ENCODE measurements at regions not wholly inside any gene's neighbourhood (a gene's known extent, or its start where the extent isn't known, plus 50 kb on each side); places are given as distances from the start of the nearest gene placed in this dataset.
A peak's percentile ranks its signal among the peaks of the same experiment; 100 is the strongest.

DNA sequence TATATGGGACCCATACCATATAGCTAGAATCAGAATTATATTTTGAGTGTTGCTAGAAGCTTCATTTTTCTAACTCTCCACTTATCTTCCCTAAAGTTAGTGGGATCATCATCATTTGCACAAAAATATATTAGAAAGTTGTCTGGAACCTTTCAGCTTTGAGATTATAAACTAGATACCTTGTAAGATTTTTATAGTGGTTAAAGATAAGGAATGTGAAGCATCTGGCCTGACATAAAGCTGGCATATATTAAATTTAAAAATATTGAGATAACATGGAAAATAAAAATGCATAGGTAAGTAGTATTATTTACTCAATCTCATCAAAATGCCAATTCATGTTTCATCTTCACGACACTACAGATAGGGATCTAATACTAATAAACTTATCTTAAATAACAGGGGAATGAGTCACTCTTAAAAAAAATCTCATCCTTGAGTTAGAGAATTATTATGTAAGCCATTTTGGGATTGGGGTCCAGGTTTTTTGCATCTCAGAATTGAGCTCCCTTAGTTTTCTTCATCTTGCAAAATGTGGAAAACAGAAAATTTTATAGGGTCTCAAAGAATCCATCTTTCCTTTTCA, 318.5 kb downstream of the KCNC2 start:
- TF ChIP-seq EZH2 (IDR thresholded peaks at IDR 0.05; ENCODE audit: low read length, missing control alignments): no peak
- TF ChIP-seq, protein P1, sequence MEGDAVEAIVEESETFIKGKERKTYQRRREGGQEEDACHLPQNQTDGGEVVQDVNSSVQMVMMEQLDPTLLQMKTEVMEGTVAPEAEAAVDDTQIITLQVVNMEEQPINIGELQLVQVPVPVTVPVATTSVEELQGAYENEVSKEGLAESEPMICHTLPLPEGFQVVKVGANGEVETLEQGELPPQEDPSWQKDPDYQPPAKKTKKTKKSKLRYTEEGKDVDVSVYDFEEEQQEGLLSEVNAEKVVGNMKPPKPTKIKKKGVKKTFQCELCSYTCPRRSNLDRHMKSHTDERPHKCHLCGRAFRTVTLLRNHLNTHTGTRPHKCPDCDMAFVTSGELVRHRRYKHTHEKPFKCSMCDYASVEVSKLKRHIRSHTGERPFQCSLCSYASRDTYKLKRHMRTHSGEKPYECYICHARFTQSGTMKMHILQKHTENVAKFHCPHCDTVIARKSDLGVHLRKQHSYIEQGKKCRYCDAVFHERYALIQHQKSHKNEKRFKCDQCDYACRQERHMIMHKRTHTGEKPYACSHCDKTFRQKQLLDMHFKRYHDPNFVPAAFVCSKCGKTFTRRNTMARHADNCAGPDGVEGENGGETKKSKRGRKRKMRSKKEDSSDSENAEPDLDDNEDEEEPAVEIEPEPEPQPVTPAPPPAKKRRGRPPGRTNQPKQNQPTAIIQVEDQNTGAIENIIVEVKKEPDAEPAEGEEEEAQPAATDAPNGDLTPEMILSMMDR (conservative IDR thresholded peaks at IDR 0.05 in 1 of 2, IDR thresholded peaks at IDR 0.05 in 1 of 2; ENCODE audit: low read depth in 1 of 2, low read length in 2 of 2): no peak
- Histone ChIP-seq H3K9me3 (ENCODE audit: control insufficient read depth, insufficient read depth, low read depth, low read length) (no peaks in the 10 kb centered on the region), H3K36me3 (ENCODE audit: control insufficient read depth, insufficient read depth, low read length) (no peaks in the 10 kb centered on the region), H3K9ac (ENCODE audit: insufficient read depth, low read length) (no peak overlapping the region), H2AFZ (ENCODE audit: low read length) (no peak overlapping the region), H3K4me3 (replicated peaks in 1 of 4; ENCODE audit: control extremely low read depth in 1 of 4, insufficient read depth in 1 of 4, low read depth in 3 of 4, low read length in 4 of 4) (no peak overlapping the region), H3K4me2 (ENCODE audit: extremely low read depth, insufficient read depth, low read length) (no peak overlapping the region), H4K20me1 (ENCODE audit: control insufficient read depth, extremely low read depth, insufficient read depth, low read length) (no peaks in the 10 kb centered on the region), H3K4me1 (ENCODE audit: control insufficient read depth, extremely low read depth, insufficient read depth, low read length) (peaks cover 2% of the 10 kb centered on the region), H3K27ac (ENCODE audit: insufficient read depth, low read length) (no peak overlapping the region), H3K79me2 (ENCODE audit: control insufficient read depth, insufficient read depth, low read length) (no peaks in the 10 kb centered on the region), H3K27me3 (ENCODE audit: control insufficient read depth, insufficient read depth, low read length) (no peaks in the 10 kb centered on the region)
- peak in 1 of 2 donors; percentile 5 for DNase-seq (ENCODE audit: low read depth in 2 of 2)

DNA sequence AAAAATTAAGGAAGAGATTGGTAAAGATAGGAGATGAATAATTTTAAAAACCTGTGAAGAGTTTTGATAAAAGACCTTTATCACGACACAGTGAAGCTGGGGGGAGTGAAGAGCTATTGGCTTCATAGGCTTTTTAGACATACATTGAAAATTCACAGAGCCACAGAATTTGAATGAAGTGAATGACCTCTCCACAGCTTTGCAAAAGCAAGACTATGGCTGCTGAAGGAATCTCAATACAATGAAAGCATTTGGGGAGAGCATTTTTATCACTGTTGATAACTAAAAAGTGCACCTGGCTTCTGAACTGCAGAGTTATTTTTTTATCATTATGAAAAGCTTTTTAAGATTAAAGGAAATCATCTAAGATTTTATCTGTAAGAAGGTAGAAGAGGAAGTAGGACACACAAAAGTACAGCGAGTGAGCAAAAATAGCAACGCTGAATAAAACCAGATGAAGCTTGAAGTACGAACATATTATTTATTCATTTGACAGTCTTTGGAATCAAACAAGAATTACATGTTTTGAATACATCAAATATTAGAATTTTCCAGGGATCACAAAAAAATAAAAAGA, 317.5 kb downstream of the KCNC2 start:
- Histone ChIP-seq H3K36me3 (ENCODE audit: control insufficient read depth, insufficient read depth, low read length) (no peaks in the 10 kb centered on the region), H3K9ac (ENCODE audit: insufficient read depth, low read length) (no peak overlapping the region), H3K4me1 (ENCODE audit: control insufficient read depth, extremely low read depth, insufficient read depth, low read length) (peaks cover 2% of the 10 kb centered on the region), H3K27me3 (ENCODE audit: control insufficient read depth, insufficient read depth, low read length) (no peaks in the 10 kb centered on the region), H3K27ac (ENCODE audit: insufficient read depth, low read length) (no peak overlapping the region), H3K9me3 (ENCODE audit: control insufficient read depth, insufficient read depth, low read depth, low read length) (no peaks in the 10 kb centered on the region), H4K20me1 (ENCODE audit: control insufficient read depth, extremely low read depth, insufficient read depth, low read length) (no peaks in the 10 kb centered on the region), H3K4me3 (replicated peaks in 1 of 4; ENCODE audit: control extremely low read depth in 1 of 4, insufficient read depth in 1 of 4, low read depth in 3 of 4, low read length in 4 of 4) (no peak overlapping the region), H3K79me2 (ENCODE audit: control insufficient read depth, insufficient read depth, low read length) (no peaks in the 10 kb centered on the region), H3K4me2 (ENCODE audit: extremely low read depth, insufficient read depth, low read length) (no peak overlapping the region), H2AFZ (ENCODE audit: low read length) (no peak overlapping the region)
- TF ChIP-seq EZH2 (IDR thresholded peaks at IDR 0.05; ENCODE audit: low read length, missing control alignments): no peak
- TF ChIP-seq, protein P1 (conservative IDR thresholded peaks at IDR 0.05 in 1 of 2, IDR thresholded peaks at IDR 0.05 in 1 of 2; ENCODE audit: low read depth in 1 of 2, low read length in 2 of 2): no peak
- DNase-seq (ENCODE audit: low read depth in 2 of 2): no peak

DNA sequence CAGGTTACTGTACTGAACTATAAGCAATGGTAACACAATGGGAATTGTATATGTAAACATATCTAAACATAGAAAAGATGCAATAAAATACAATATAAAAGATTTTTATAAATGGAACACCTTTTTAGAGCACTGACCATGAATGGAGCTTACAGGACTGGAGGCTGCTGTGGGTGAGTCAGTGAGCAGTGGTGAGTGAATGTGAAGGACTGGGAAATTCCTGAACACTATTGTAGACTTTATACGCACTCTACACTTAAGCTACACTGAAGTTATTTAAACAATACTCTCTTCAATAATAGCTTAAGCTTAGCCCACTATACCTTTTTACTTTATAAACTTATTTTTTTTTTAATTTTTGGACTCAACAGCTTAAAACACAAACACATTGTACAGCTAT, 313.5 kb downstream of the KCNC2 start:
- Histone ChIP-seq H3K27me3 (ENCODE audit: control insufficient read depth, insufficient read depth, low read length) (no peaks in the 10 kb centered on the region), H3K4me1 (ENCODE audit: control insufficient read depth, extremely low read depth, insufficient read depth, low read length) (no peaks in the 10 kb centered on the region), H3K36me3 (ENCODE audit: control insufficient read depth, insufficient read depth, low read length) (no peaks in the 10 kb centered on the region), H3K27ac (ENCODE audit: insufficient read depth, low read length) (no peak overlapping the region), H3K9ac (ENCODE audit: insufficient read depth, low read length) (no peak overlapping the region), H3K4me2 (ENCODE audit: extremely low read depth, insufficient read depth, low read length) (no peak overlapping the region), H2AFZ (ENCODE audit: low read length) (no peak overlapping the region), H4K20me1 (ENCODE audit: control insufficient read depth, extremely low read depth, insufficient read depth, low read length) (no peaks in the 10 kb centered on the region), H3K79me2 (ENCODE audit: control insufficient read depth, insufficient read depth, low read length) (no peaks in the 10 kb centered on the region), H3K4me3 (replicated peaks in 1 of 4; ENCODE audit: control extremely low read depth in 1 of 4, insufficient read depth in 1 of 4, low read depth in 3 of 4, low read length in 4 of 4) (no peak overlapping the region), H3K9me3 (ENCODE audit: control insufficient read depth, insufficient read depth, low read depth, low read length) (no peaks in the 10 kb centered on the region)
- TF ChIP-seq, protein P1 (conservative IDR thresholded peaks at IDR 0.05 in 1 of 2, IDR thresholded peaks at IDR 0.05 in 1 of 2; ENCODE audit: low read depth in 1 of 2, low read length in 2 of 2): no peak
- DNase-seq (ENCODE audit: low read depth in 2 of 2): peak in 1 of 2 donors; percentile 51
